ENCODE measurements at regions not wholly inside any gene's neighbourhood (a gene's known extent, or its start where the extent isn't known, plus 50 kb on each side); places are given as distances from the start of the nearest gene placed in this dataset.

DNA sequence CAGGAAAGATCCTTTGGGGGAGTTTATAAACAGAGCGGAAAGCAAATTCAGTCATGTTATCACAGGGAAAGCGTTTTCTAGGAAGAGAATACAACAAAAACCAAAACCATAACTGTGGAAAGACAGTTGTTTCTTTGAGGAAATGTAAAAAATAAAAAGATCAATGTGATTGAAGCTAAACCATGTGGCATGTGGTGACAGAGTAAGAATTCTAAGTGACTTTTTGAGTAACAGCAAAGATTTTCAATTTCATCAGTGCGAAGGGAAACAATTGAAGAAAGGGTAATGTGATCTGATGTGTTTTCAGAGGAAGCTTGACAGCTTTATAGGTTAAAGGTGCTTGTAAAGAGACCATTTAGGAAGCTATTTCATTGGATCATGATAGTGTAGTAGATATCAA, 575.9 kb upstream of the CHORDC1 start:
- Histone ChIP-seq H3K4me1 (no peaks in the 10 kb centered on the region), H3K9me3 (no peaks in the 10 kb centered on the region), H3K27me3 (no peaks in the 10 kb centered on the region), H3K27ac (no peak overlapping the region), H3K36me3 (no peaks in the 10 kb centered on the region), H3K4me3 (no peak overlapping the region)
- WGBS (ENCODE audit: insufficient coverage, low coverage, low lambda C conversion rate, missing lambda C conversion rate), result 65% methylated on average over 3 of the region's 3 CpGs
- TF ChIP-seq POLR2A (IDR thresholded peaks at IDR 0.05), result no peak
- TF ChIP-seq, protein P1, sequence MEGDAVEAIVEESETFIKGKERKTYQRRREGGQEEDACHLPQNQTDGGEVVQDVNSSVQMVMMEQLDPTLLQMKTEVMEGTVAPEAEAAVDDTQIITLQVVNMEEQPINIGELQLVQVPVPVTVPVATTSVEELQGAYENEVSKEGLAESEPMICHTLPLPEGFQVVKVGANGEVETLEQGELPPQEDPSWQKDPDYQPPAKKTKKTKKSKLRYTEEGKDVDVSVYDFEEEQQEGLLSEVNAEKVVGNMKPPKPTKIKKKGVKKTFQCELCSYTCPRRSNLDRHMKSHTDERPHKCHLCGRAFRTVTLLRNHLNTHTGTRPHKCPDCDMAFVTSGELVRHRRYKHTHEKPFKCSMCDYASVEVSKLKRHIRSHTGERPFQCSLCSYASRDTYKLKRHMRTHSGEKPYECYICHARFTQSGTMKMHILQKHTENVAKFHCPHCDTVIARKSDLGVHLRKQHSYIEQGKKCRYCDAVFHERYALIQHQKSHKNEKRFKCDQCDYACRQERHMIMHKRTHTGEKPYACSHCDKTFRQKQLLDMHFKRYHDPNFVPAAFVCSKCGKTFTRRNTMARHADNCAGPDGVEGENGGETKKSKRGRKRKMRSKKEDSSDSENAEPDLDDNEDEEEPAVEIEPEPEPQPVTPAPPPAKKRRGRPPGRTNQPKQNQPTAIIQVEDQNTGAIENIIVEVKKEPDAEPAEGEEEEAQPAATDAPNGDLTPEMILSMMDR (IDR thresholded peaks at IDR 0.05), result no peak
- intact Hi-C loops (cut with DNase I), result no loop called here
- ATAC-seq (no peak), DNase-seq (no peak)

DNA sequence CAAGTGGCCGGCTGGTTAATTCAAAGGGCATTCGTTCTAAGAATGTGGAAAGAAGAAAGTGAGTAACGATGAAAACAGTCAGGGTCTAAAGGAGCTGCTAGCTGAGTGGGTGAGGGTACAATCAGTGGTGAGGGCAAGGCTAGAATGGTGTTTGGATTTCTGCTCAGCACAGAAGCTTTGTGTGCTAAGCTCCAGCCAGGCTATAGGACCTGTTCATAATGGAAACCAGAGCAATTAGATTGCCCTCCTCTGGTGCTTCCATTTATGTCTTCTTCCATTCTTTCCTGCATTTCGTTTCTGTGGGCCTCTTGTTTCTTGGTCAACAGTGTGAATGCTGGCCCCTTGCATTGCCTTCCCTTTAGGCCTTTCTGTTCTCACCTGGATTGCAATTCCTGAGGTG, 572.9 kb upstream of the CHORDC1 start:
- Histone ChIP-seq H3K27me3 (no peaks in the 10 kb centered on the region), H3K4me1 (no peaks in the 10 kb centered on the region), H3K36me3 (no peaks in the 10 kb centered on the region), H3K9me3 (no peaks in the 10 kb centered on the region), H3K27ac (no peak overlapping the region), H3K4me3 (no peak overlapping the region)
- intact Hi-C loops (cut with DNase I), result no loop called here
- DNase-seq (no peak), ATAC-seq (no peak)
- 75% methylated on average over 4 of the region's 4 CpGs for WGBS (ENCODE audit: insufficient coverage, low coverage, low lambda C conversion rate, missing lambda C conversion rate)
- TF ChIP-seq, protein P1 (IDR thresholded peaks at IDR 0.05), result no peak
- TF ChIP-seq POLR2A (IDR thresholded peaks at IDR 0.05), result no peak

DNA sequence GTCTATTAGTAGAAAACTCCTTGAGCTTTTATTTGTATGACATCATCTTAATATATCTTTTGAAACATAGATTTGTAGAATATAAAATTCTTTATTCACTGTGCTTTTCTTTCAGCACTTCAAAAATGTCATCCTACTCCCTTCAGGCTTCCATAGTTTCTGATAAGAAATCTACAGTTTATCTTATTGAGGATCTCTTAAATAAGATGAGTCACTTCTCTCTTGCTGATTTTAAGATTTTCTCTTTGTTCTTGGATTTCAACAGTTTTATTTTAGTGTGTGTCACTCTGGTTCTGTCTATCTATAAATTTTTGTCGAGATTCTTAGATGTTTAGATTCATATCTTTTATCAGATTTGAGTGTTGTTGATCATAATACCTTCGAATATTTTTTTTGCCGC, 566.1 kb upstream of the CHORDC1 start:
- DNase-seq (no peak), ATAC-seq (no peak)
- H3K4me3 ChIP-seq, result no peak overlapping the region
- no peaks in the 10 kb centered on the region for H3K4me1 ChIP-seq
- no peaks in the 10 kb centered on the region for H3K36me3 ChIP-seq
- TF ChIP-seq, protein P1 (IDR thresholded peaks at IDR 0.05), result no peak
- no peak for TF ChIP-seq POLR2A (IDR thresholded peaks at IDR 0.05)
- no peaks in the 10 kb centered on the region for H3K9me3 ChIP-seq
- no peaks in the 10 kb centered on the region for H3K27me3 ChIP-seq
- no peak overlapping the region for H3K27ac ChIP-seq
- 48% methylated on average over 3 of the region's 3 CpGs for WGBS (ENCODE audit: insufficient coverage, low coverage, low lambda C conversion rate, missing lambda C conversion rate)
- intact Hi-C loops (cut with DNase I), result no loop called here

DNA sequence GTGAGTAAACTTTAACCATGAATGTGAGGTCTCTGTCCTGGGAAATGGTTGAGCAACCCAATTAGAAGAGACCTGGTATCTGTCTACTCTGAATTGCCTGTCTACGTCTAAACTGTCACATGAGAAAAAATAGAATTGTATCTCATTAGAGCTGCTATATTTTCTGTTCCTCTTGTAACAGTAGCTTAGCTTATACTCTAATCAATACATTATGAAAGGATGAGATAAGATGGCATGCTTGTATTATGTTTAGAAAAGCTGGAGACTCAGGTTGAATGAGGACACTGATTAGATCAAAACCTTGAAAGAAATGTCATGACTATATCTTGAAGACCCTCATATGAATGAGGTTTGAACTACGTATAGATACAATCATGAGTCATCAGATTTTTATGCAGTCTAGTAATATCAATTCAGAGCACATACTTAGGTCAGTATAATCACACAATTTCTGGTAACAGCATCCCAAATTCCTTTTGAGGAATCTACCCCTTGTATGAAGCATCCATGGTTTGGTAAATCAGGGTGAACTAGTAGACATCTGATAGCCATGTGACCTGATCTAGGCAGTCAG, 561.5 kb upstream of the CHORDC1 start:
- WGBS (ENCODE audit: insufficient coverage, low coverage, low lambda C conversion rate, missing lambda C conversion rate), result 44% methylated on average over 2 of the region's 2 CpGs
- no peaks in the 10 kb centered on the region for H3K9me3 ChIP-seq
- no peak for ATAC-seq
- intact Hi-C loops (cut with DNase I), result no loop called here
- H3K27me3 ChIP-seq, result no peaks in the 10 kb centered on the region
- H3K4me1 ChIP-seq, result no peaks in the 10 kb centered on the region
- TF ChIP-seq POLR2A (IDR thresholded peaks at IDR 0.05), result no peak
- TF ChIP-seq, protein P1 (IDR thresholded peaks at IDR 0.05), result no peak
- H3K27ac ChIP-seq, result no peak overlapping the region
- no peak overlapping the region for H3K4me3 ChIP-seq
- no peaks in the 10 kb centered on the region for H3K36me3 ChIP-seq
- DNase-seq, result no peak

DNA sequence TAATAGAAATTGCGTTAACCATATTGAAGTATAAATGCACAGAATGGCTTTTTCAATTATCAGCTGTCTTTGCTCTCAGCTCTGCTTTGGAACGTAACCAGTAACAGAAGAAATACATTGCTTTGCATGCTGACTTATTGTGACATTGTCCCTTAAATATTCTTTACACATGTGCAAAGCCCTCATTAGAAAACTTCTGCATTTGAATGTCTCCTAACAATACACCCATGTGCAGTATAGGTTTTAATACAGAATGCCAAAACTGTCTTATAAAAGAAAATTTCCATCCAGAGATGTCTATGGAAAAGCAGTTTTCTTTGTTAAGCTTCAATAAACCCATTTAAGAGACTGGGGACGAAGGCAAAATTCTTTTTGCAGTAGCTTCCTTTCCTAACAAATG, 560.3 kb upstream of the CHORDC1 start:
- TF ChIP-seq, protein P1 (IDR thresholded peaks at IDR 0.05), result no peak
- Histone ChIP-seq H3K9me3 (no peaks in the 10 kb centered on the region), H3K4me3 (no peak overlapping the region), H3K4me1 (no peaks in the 10 kb centered on the region), H3K27me3 (no peaks in the 10 kb centered on the region), H3K27ac (no peak overlapping the region), H3K36me3 (no peaks in the 10 kb centered on the region)
- WGBS (ENCODE audit: insufficient coverage, low coverage, low lambda C conversion rate, missing lambda C conversion rate), result 73% methylated on average over 3 of the region's 3 CpGs
- ATAC-seq (no peak), DNase-seq (no peak)
- intact Hi-C loops (cut with DNase I), result no loop called here
